CD14-positive monocyte (primary cell): ENCODE measurements at regions not wholly inside any gene's neighbourhood (a gene's known extent, or its start where the extent isn't known, plus 50 kb on each side); places are given as distances from the start of the nearest gene placed in this dataset.

Experiments
- DNase-seq, 3 donors: peaks; one replicate each; pipeline ENCODE4 v3.0.0-alpha.2; 2011 to 2022
- H2AFZ ChIP-seq: 2 replicates; pipeline ENCODE4 v1.6.0; 2012; ENCODE audit warnings: mild to moderate bottlenecking, low read depth, low read length, inconsistent platforms; ENCODE audit not compliant: insufficient read depth, poor library complexity, severe bottlenecking
- H3K27ac ChIP-seq, 2 donors: 1 replicate in 1 of 2; 2 replicates in 1 of 2; pipeline ENCODE4 v1.5.1; 2012 to 2013; ENCODE audit warnings: low read length in 2 of 2, control low read depth in 1 of 2, inconsistent platforms in 1 of 2, low read depth in 1 of 2, mild to moderate bottlenecking in 1 of 2
- H3K27me3 ChIP-seq, 2 donors: one replicate each; pipeline versions ENCODE4 v1.6.0 to v1.6.1; 2011 to 2013; ENCODE audit warnings: low read length in 2 of 2; ENCODE audit not compliant: control insufficient read depth in 2 of 2, insufficient read depth in 2 of 2
- H3K36me3 ChIP-seq, 2 donors: replicated peaks in 1 of 2; 1 replicate in 1 of 2; 2 replicates in 1 of 2; pipeline versions ENCODE4 v1.5.1 to v1.6.1; 2012 to 2013; ENCODE audit warnings: low read length in 2 of 2, control low read depth in 1 of 2, inconsistent platforms in 1 of 2, mild to moderate bottlenecking in 1 of 2; ENCODE audit not compliant: insufficient read depth in 2 of 2, control insufficient read depth in 1 of 2
- H3K4me1 ChIP-seq, 2 donors: 1 replicate in 1 of 2; 2 replicates in 1 of 2; pipeline versions ENCODE4 v1.5.1 to v1.6.1; 2012 to 2013; ENCODE audit warnings: low read length in 2 of 2, control low read depth in 1 of 2, inconsistent platforms in 1 of 2, mild to moderate bottlenecking in 1 of 2, moderate library complexity in 1 of 2; ENCODE audit not compliant: insufficient read depth in 2 of 2, control insufficient read depth in 1 of 2
- H3K4me2 ChIP-seq: replicated peaks from 2 replicates; pipeline ENCODE3; 2012; ENCODE audit warnings: low read length, moderate library complexity, mild to moderate bottlenecking; ENCODE audit not compliant: poor library complexity, severe bottlenecking; ENCODE audit errors: extremely low read depth
- H3K4me3 ChIP-seq, 3 experiments: fragments of 200-600 bp in 1 of 3; sonication (generic) in 1 of 3; replicated peaks in 1 of 3; 1 replicate in 2 of 3; 2 replicates in 1 of 3; pipeline ENCODE4 v1.5.1; 2011 to 2013; ENCODE audit warnings: low read length in 3 of 3, mild to moderate bottlenecking in 3 of 3, control low read depth in 2 of 3, low read depth in 2 of 3, inconsistent platforms in 1 of 3, moderate library complexity in 1 of 3
- H3K79me2 ChIP-seq: 2 replicates; pipeline ENCODE4 v1.6.0; 2012; ENCODE audit warnings: mild to moderate bottlenecking, control low read depth, inconsistent platforms, low read length, moderate library complexity; ENCODE audit not compliant: insufficient read depth
- H3K9ac ChIP-seq: 2 replicates; pipeline ENCODE4 v1.6.0; 2017; ENCODE audit warnings: low read length, mild to moderate bottlenecking; ENCODE audit not compliant: insufficient read depth, poor library complexity, severe bottlenecking
- H3K9me3 ChIP-seq, 2 donors: replicated peaks in 1 of 2; 1 replicate in 1 of 2; 2 replicates in 1 of 2; pipeline versions ENCODE4 v1.5.1 to v1.6.1; 2012 to 2013; ENCODE audit warnings: low read length in 2 of 2, control low read depth in 1 of 2; ENCODE audit not compliant: control insufficient read depth in 1 of 2, insufficient read depth in 1 of 2
- H4K20me1 ChIP-seq: 2 replicates; pipeline ENCODE4 v1.6.0; 2012; ENCODE audit warnings: mild to moderate bottlenecking, low read length, control low read depth, moderate library complexity; ENCODE audit not compliant: insufficient read depth
- H3K27ac Mint-ChIP-seq, 7 donors: one replicate each; pipeline ENCODE4 v1.8.0; 2020; ENCODE audit warnings: mild to moderate bottlenecking in 7 of 7, mixed read lengths in 7 of 7, moderate library complexity in 6 of 7, inconsistent platforms in 2 of 7
- H3K27me3 Mint-ChIP-seq, 3 donors: one replicate each; pipeline ENCODE4 v1.8.0; 2021 to 2022; ENCODE audit warnings: low read depth in 3 of 3, mild to moderate bottlenecking in 3 of 3, mixed read lengths in 3 of 3, moderate library complexity in 3 of 3, inconsistent platforms in 1 of 3
- H3K36me3 Mint-ChIP-seq, 2 donors: one replicate each; pipeline ENCODE4 v1.8.0; 2020; ENCODE audit warnings: mixed read lengths in 2 of 2, inconsistent platforms in 1 of 2, mild to moderate bottlenecking in 1 of 2
- H3K4me1 Mint-ChIP-seq: one replicate; pipeline ENCODE4 v1.8.0; 2020; ENCODE audit warnings: mild to moderate bottlenecking, mixed read lengths
- H3K4me3 Mint-ChIP-seq, 2 donors: one replicate each; pipeline ENCODE4 v1.8.0; 2020; ENCODE audit warnings: mild to moderate bottlenecking in 2 of 2, mixed read lengths in 2 of 2, moderate library complexity in 1 of 2
- H3K9me3 Mint-ChIP-seq, 7 donors: one replicate each; pipeline ENCODE4 v1.8.0; 2020 to 2022; ENCODE audit warnings: mixed read lengths in 7 of 7, mild to moderate bottlenecking in 6 of 7, moderate library complexity in 6 of 7, inconsistent platforms in 2 of 7
- WGBS: methylation state at CpG from one replicate; pipeline ENCODE4 v1.1.5; 2013; ENCODE audit warnings: missing lambda C conversion rate; ENCODE audit not compliant: insufficient coverage; 5-methylcytosine and 5-hydroxymethylcytosine counted together
- intact Hi-C, 2 donors: fragments of 100-400 bp; cut with micrococcal nuclease; formaldehyde crosslinking; loops; one replicate each; pipeline versions ENCODE4 v1.15.0 to v1.15.1; 2023
- TF ChIP-seq, protein P1 (sequence below): fragments of 200-600 bp; IDR thresholded peaks from one replicate; pipeline ENCODE4 v1.8.0; 2022; ENCODE audit warnings: antibody characterized with exemption, mild to moderate bottlenecking

GRCh38 chr12:71021491-71021890 is 101.0 kb upstream of the PTPRR start:
- H3K27ac ChIP-seq: no peak overlapping the region
- intact Hi-C loops: no loop called here
- no peak overlapping the region for H3K4me3 Mint-ChIP-seq
- no peaks in the 10 kb centered on the region for H3K36me3 Mint-ChIP-seq
- no peak overlapping the region for H2AFZ ChIP-seq
- 100% methylated on average over 1 of the region's 3 CpGs for WGBS
- H3K4me2 ChIP-seq: no peak overlapping the region
- H3K79me2 ChIP-seq: no peaks in the 10 kb centered on the region
- H3K36me3 ChIP-seq: no peaks in the 10 kb centered on the region
- no peaks in the 10 kb centered on the region for H3K4me1 Mint-ChIP-seq
- H3K27me3 Mint-ChIP-seq: peaks cover 0 to 2% (median 0%) of the 10 kb centered on the region in 3 donors
- H3K4me1 ChIP-seq: no peaks in the 10 kb centered on the region
- DNase-seq: no peak
- H3K4me3 ChIP-seq: no peak overlapping the region
- H3K9me3 ChIP-seq: peaks cover 0 to 3% of the 10 kb centered on the region in 2 donors
- H3K9ac ChIP-seq: no peak overlapping the region
- no peaks in the 10 kb centered on the region for H4K20me1 ChIP-seq
- no peaks in the 10 kb centered on the region for H3K27me3 ChIP-seq
- peaks cover 0 to 7% (median 4%) of the 10 kb centered on the region in 7 donors for H3K9me3 Mint-ChIP-seq
- H3K27ac Mint-ChIP-seq: no peak overlapping the region
- TF ChIP-seq, protein P1, sequence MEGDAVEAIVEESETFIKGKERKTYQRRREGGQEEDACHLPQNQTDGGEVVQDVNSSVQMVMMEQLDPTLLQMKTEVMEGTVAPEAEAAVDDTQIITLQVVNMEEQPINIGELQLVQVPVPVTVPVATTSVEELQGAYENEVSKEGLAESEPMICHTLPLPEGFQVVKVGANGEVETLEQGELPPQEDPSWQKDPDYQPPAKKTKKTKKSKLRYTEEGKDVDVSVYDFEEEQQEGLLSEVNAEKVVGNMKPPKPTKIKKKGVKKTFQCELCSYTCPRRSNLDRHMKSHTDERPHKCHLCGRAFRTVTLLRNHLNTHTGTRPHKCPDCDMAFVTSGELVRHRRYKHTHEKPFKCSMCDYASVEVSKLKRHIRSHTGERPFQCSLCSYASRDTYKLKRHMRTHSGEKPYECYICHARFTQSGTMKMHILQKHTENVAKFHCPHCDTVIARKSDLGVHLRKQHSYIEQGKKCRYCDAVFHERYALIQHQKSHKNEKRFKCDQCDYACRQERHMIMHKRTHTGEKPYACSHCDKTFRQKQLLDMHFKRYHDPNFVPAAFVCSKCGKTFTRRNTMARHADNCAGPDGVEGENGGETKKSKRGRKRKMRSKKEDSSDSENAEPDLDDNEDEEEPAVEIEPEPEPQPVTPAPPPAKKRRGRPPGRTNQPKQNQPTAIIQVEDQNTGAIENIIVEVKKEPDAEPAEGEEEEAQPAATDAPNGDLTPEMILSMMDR: no peak

DNA sequence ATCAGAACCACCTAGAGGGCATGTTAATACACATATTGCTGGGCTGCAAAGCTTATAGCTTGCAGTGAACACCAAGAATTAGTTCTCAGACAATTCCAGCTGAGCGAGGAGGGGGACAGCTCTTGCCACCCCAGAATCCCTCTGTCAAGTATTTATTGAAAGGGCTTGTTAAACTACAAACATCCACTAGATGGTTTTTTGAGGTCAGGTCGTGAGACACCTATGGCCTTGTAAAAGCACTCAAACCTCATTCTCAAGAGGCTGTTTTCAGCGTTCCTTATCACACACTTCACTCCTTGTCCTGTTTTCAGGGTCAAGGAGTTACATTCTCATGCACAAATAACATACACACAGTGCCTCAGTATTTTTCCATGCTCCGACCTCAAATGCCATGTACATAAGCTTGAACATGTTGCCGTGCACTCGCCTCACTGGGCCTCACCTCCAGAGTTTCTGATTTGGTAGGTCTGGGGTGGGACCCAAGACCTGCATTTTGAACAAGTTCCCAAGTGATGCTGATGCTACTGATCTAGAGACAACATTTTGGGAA is 98.8 kb upstream of the PTPRR start:
- DNase-seq: no peak
- no peaks in the 10 kb centered on the region for H3K79me2 ChIP-seq
- Mint-ChIP-seq H3K4me1 (no peaks in the 10 kb centered on the region), H3K27me3 (peaks cover 0 to 2% (median 0%) of the 10 kb centered on the region in 3 donors), H3K4me3 (no peak overlapping the region), H3K36me3 (no peaks in the 10 kb centered on the region), H3K9me3 (peaks cover 0 to 7% (median 2%) of the 10 kb centered on the region in 7 donors), H3K27ac (no peak overlapping the region)
- no peaks in the 10 kb centered on the region for H3K9me3 ChIP-seq
- H3K4me2 ChIP-seq: no peak overlapping the region
- no peak overlapping the region for H2AFZ ChIP-seq
- intact Hi-C loops: no loop called here
- TF ChIP-seq, protein P1: no peak
- no peaks in the 10 kb centered on the region for H4K20me1 ChIP-seq
- H3K4me1 ChIP-seq: no peaks in the 10 kb centered on the region
- no peak overlapping the region for H3K4me3 ChIP-seq
- no peaks in the 10 kb centered on the region for H3K27me3 ChIP-seq
- no peak overlapping the region for H3K9ac ChIP-seq
- 94% methylated on average over 2 of the region's 6 CpGs for WGBS
- H3K27ac ChIP-seq: no peak overlapping the region
- H3K36me3 ChIP-seq: no peaks in the 10 kb centered on the region
